ENCODE measurements at regions not wholly inside any gene's neighbourhood (a gene's known extent, or its start where the extent isn't known, plus 50 kb on each side); places are given as distances from the start of the nearest gene placed in this dataset.
A peak's percentile ranks its signal among the peaks of the same experiment; 100 is the strongest.
"Not testable (repeated sequence)": the region's sequence is repeated elsewhere in the genome, so short reads cannot be mapped to it uniquely, and the experiment has no call there.

DNA sequence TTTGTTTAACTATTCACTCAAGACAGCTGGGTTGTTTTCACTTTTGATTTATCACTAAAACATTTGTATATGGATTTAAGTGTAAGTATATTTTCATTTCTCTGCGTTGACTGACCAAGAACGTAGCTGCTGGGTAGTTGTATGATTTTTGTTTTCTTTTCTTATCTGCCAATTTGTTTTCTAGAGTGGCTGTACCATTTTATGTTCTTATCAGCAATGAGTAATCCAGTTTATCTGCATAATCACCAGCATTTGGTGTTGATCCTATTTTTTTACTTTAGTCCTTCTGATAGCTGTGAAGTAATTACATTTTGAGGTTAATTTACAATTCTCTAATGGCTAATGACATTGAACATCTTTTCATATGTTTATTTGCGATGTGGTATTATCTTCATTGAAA lies 1178.4 kb upstream of the TMEFF2 start:
- intact Hi-C loops (cut with DNase I), result no loop called here
- no peaks in the 10 kb centered on the region for H3K27me3 ChIP-seq

DNA sequence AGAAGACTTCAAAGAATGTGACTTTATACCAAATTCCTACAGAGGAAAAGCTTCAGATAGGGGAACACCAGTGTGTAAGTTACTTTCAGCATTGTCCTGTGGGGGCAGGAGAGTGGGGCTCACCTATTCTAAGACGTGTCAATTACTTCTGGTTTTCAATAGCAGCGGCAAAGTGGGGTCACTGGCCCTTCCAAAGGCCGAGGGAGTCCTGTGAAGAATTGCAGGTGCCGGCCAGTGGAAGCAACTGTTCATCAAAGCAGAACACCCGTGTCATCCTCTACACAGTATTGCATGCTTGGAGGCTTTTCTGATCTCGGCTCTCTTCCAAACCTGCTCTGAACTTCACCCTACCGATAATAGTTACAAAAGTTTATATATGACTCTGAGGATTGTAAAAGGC lies 1176.5 kb upstream of the TMEFF2 start:
- Histone ChIP-seq H3K4me3 (no peak overlapping the region), H3K27me3 (no peaks in the 10 kb centered on the region), H3K9me3 (no peaks in the 10 kb centered on the region), H3K4me1 (no peaks in the 10 kb centered on the region), H3K27ac (no peak overlapping the region), H3K36me3 (no peaks in the 10 kb centered on the region)
- ATAC-seq, result no peak
- intact Hi-C loops (cut with DNase I), result no loop called here
- WGBS, 2 donors, result 49 to 60% methylated on average over 7 of the region's 7 CpGs
- FAIRE-seq, result no peak
- no peak for DNase-seq
- TF ChIP-seq, protein P1, sequence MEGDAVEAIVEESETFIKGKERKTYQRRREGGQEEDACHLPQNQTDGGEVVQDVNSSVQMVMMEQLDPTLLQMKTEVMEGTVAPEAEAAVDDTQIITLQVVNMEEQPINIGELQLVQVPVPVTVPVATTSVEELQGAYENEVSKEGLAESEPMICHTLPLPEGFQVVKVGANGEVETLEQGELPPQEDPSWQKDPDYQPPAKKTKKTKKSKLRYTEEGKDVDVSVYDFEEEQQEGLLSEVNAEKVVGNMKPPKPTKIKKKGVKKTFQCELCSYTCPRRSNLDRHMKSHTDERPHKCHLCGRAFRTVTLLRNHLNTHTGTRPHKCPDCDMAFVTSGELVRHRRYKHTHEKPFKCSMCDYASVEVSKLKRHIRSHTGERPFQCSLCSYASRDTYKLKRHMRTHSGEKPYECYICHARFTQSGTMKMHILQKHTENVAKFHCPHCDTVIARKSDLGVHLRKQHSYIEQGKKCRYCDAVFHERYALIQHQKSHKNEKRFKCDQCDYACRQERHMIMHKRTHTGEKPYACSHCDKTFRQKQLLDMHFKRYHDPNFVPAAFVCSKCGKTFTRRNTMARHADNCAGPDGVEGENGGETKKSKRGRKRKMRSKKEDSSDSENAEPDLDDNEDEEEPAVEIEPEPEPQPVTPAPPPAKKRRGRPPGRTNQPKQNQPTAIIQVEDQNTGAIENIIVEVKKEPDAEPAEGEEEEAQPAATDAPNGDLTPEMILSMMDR (IDR thresholded peaks at IDR 0.05), result no peak

More for the DNA sequence above, 1178.4 kb upstream of the TMEFF2 start:
- Histone ChIP-seq H3K4me1 (no peaks in the 10 kb centered on the region), H3K9me3 (no peaks in the 10 kb centered on the region), H3K4me3 (no peak overlapping the region), H3K27ac (no peak overlapping the region), H3K36me3 (no peaks in the 10 kb centered on the region)
- DNase-seq, result no peak
- TF ChIP-seq, protein P1 (IDR thresholded peaks at IDR 0.05), result no peak
- FAIRE-seq, result no peak
- no peak for ATAC-seq
- 35 to 45% methylated on average over 3 of the region's 3 CpGs for WGBS, 2 donors

DNA sequence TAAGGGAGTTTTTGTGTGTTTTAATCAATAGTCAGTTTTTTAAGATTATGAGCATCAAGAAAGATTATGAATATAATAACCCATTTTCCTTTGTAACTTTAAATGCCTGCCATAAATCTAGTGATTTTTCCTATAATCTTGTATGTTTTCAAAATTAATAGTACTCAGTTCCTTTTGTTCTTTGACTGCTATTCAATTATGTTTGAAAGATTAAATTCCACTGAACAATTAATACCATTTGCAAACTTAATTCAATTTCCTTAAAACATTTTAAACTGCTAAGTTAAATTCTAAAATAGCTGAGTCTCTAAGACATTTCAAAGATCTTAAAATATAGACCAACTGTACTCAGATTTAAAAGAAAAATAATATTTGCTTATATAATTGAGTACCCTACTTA lies 1173.9 kb upstream of the TMEFF2 start:
- DNase-seq (no peak), FAIRE-seq (no peak), ATAC-seq (no peak)
- Histone ChIP-seq H3K36me3 (no peaks in the 10 kb centered on the region), H3K27me3 (no peaks in the 10 kb centered on the region), H3K9me3 (no peaks in the 10 kb centered on the region), H3K4me3 (no peak overlapping the region), H3K27ac (no peak overlapping the region), H3K4me1 (no peaks in the 10 kb centered on the region)
- TF ChIP-seq, protein P1 (IDR thresholded peaks at IDR 0.05), result no peak
- intact Hi-C loops (cut with DNase I), result no loop called here

GRCh38 chr2:193357508-193357907 lies 1162.8 kb upstream of the TMEFF2 start:
- H3K4me3 ChIP-seq, result no peak overlapping the region
- peaks cover 0 to 5% (median 0%) of the 10 kb centered on the region in 4 donors for H3K27me3 ChIP-seq
- DNase-seq (peak in 1 of 6 donors; percentile 24), ATAC-seq (no peak), FAIRE-seq (no peak)
- H3K4me1 ChIP-seq, result no peaks in the 10 kb centered on the region
- H3K27ac ChIP-seq, result no peak overlapping the region
- WGBS, 2 donors, result 77 to 95% methylated on average over 4 of the region's 4 CpGs
- no peaks in the 10 kb centered on the region for H3K9me3 ChIP-seq
- TF ChIP-seq, protein P1 (IDR thresholded peaks at IDR 0.05), result no peak
- H3K36me3 ChIP-seq, result no peaks in the 10 kb centered on the region
- intact Hi-C loops (cut with DNase I), result no loop called here

DNA sequence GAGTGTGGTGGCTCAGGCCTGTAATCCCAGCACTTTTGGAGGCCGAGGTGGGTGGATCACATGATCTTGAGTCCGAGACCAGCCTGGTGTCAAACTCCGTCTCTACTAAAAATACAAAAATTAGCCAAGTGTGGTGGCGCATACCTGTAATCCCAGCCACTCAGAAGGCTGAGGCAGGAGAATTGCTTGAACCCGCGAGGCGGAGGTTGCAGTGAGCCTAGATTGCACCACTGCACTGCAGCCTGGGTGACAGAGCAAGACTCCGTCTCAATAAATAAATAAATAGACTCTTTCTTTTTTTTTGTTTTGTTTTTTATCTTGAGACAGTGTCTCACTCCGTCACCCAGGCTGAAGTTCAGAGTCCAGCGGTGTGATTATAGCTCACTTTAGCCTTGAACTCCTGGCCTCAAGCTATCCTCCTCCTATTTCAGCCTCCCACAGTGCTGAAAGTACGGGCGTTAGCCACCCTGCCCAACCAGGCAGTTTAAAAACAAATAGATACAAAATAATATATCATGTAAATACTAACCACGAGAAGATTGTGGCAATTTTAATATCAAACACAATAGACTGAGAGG lies 1158.0 kb upstream of the TMEFF2 start:
- H3K4me1 ChIP-seq; intact Hi-C loops (cut with DNase I); FAIRE-seq; H3K36me3 ChIP-seq; H3K4me3 ChIP-seq; H3K27ac ChIP-seq; H3K27me3 ChIP-seq; DNase-seq; ATAC-seq; H3K9me3 ChIP-seq: not testable (repeated sequence)
- 72 to 81% methylated on average over 13 of the region's 13 CpGs for WGBS, 2 donors
